Ramos (cell line): ENCODE measurements at regions not wholly inside any gene's neighbourhood (a gene's known extent, or its start where the extent isn't known, plus 50 kb on each side); places are given as distances from the start of the nearest gene placed in this dataset.

Experiments used
- in situ Hi-C: fragments of 300-500 bp; cut with MboI; formaldehyde crosslinking; loops from one replicate; pipeline ENCODE4 v1.14.3; 2022; ENCODE audit warnings: low sequenced_read_pairs; ENCODE audit not compliant: unreplicated experiment

- in situ Hi-C loops = no loop called here
Observed at GRCh38 chr9:108078811-108079210, 589.2 kb upstream of the KLF4 start.

GRCh38 chr9:108078375-108078774 lies 588.8 kb upstream of the KLF4 start:
- in situ Hi-C loops = no loop called here

GRCh38 chr9:108077556-108077955 lies 588.0 kb upstream of the KLF4 start:
- in situ Hi-C loops = no loop called here

GRCh38 chr9:108074900-108075299 lies 585.3 kb upstream of the KLF4 start:
- in situ Hi-C loops = no loop called here

- in situ Hi-C loops = no loop called here
Observed at GRCh38 chr9:108073823-108074222, 584.3 kb upstream of the KLF4 start.

GRCh38 chr9:108072740-108073139 lies 583.2 kb upstream of the KLF4 start:
- in situ Hi-C loops = no loop called here

- in situ Hi-C loops = no loop called here
Observed at GRCh38 chr9:108070861-108071260, 581.3 kb upstream of the KLF4 start.

- in situ Hi-C loops = no loop called here
Observed at GRCh38 chr9:108069991-108070390, 580.4 kb upstream of the KLF4 start.

GRCh38 chr9:108062680-108063079 lies 573.1 kb upstream of the KLF4 start:
- in situ Hi-C loops = no loop called here

GRCh38 chr9:108060175-108060574 lies 570.6 kb upstream of the KLF4 start:
- in situ Hi-C loops = no loop called here

- in situ Hi-C loops = no loop called here
Observed at GRCh38 chr9:108058135-108058814, 568.7 kb upstream of the KLF4 start.

GRCh38 chr9:108057421-108058134 lies 568.0 kb upstream of the KLF4 start:
- in situ Hi-C loops = no loop called here

- in situ Hi-C loops = no loop called here
Observed at GRCh38 chr9:108056805-108057386, 567.3 kb upstream of the KLF4 start.

- in situ Hi-C loops = no loop called here
Observed at GRCh38 chr9:108056084-108056804, 566.7 kb upstream of the KLF4 start.

GRCh38 chr9:108054131-108054630 lies 564.6 kb upstream of the KLF4 start:
- in situ Hi-C loops = no loop called here

GRCh38 chr9:108053555-108054061 lies 564.0 kb upstream of the KLF4 start:
- in situ Hi-C loops = no loop called here

GRCh38 chr9:108052431-108053080 lies 563.0 kb upstream of the KLF4 start:
- in situ Hi-C loops = no loop called here

GRCh38 chr9:108050894-108051293 lies 561.3 kb upstream of the KLF4 start:
- in situ Hi-C loops = no loop called here

- in situ Hi-C loops = no loop called here
Observed at GRCh38 chr9:108049671-108050494, 560.3 kb upstream of the KLF4 start.
